B cell (primary cell): ENCODE measurements at regions not wholly inside any gene's neighbourhood (a gene's known extent, or its start where the extent isn't known, plus 50 kb on each side); places are given as distances from the start of the nearest gene placed in this dataset.

ENCODE experiments used
- ATAC-seq: fragments of 200-7000 bp; cut with Tn5 transposase; one replicate; pipeline ENCODE4 v1.10.0; 2021; ENCODE audit warnings: low read depth, mild to moderate bottlenecking, moderate number of reproducible peaks, moderate library complexity
- CTCF ChIA-PET: fragments of 350-600 bp; sonication (Branson Sonifier 250); formaldehyde crosslinking; loops from one replicate; lab custom pipeline; 2021; ENCODE audit warnings: antibody characterized with exemption, inconsistent platforms; lab: Charles Lee
- POLR2A ChIA-PET: fragments of 350-600 bp; sonication (Branson Sonifier 250); formaldehyde crosslinking; loops from one replicate; lab custom pipeline; 2021; ENCODE audit warnings: antibody characterized with exemption; lab: Charles Lee
- DNase-seq: peaks from one replicate; pipeline ENCODE4 v3.0.0; 2013
- H2AFZ ChIP-seq: 2 replicates; pipeline ENCODE4 v1.6.1; 2012; ENCODE audit warnings: mild to moderate bottlenecking, low read depth, low read length; ENCODE audit not compliant: insufficient read depth, poor library complexity, severe bottlenecking
- H3K27ac ChIP-seq, 2 donors: 1 replicate in 1 of 2; 2 replicates in 1 of 2; pipeline ENCODE4 v1.5.1; 2012 to 2013; ENCODE audit warnings: low read length in 2 of 2, mild to moderate bottlenecking in 2 of 2, moderate library complexity in 1 of 2
- H3K27me3 ChIP-seq, 4 experiments: fragments of 200-600 bp in 1 of 4; sonication (generic) in 1 of 4; replicated peaks in 1 of 4; 1 replicate in 2 of 4; 2 replicates in 2 of 4; pipeline versions ENCODE4 v1.6.1 to v1.7.0; 2013 to 2016; ENCODE audit warnings: low read length in 3 of 4, mild to moderate bottlenecking in 2 of 4, mixed read lengths in 1 of 4, moderate library complexity in 1 of 4; ENCODE audit not compliant: insufficient read depth in 4 of 4, control insufficient read depth in 3 of 4; ENCODE audit errors: control extremely low read depth in 1 of 4
- H3K36me3 ChIP-seq, 2 experiments: replicated peaks in 1 of 2; 1 replicate in 1 of 2; 2 replicates in 1 of 2; pipeline versions ENCODE4 v1.6.1 to v1.7.1; 2013; ENCODE audit warnings: low read length in 1 of 2; ENCODE audit not compliant: insufficient read depth in 2 of 2, control insufficient read depth in 1 of 2; ENCODE audit errors: control extremely low read depth in 1 of 2, extremely low read depth in 1 of 2
- H3K4me1 ChIP-seq, 2 donors: fragments of 200-600 bp in 1 of 2; sonication (generic) in 1 of 2; 1 replicate in 1 of 2; 2 replicates in 1 of 2; pipeline versions ENCODE4 v1.5.1 to v1.6.1; 2013 to 2017; ENCODE audit warnings: low read length in 2 of 2; ENCODE audit not compliant: control insufficient read depth in 2 of 2, insufficient read depth in 2 of 2
- H3K4me2 ChIP-seq: replicated peaks from 2 replicates; pipeline ENCODE3; 2012; ENCODE audit warnings: mild to moderate bottlenecking, low read depth, low read length; ENCODE audit not compliant: poor library complexity, severe bottlenecking
- H3K4me3 ChIP-seq, 5 experiments: fragments of 200-600 bp in 1 of 5; sonication (generic) in 1 of 5; 1 replicate in 3 of 5; 2 replicates in 2 of 5; pipeline versions ENCODE4 v1.5.1 to v1.7.0; 2011 to 2016; ENCODE audit warnings: low read length in 4 of 5, mild to moderate bottlenecking in 4 of 5, low read depth in 2 of 5, control low read depth in 1 of 5, moderate library complexity in 1 of 5; ENCODE audit not compliant: insufficient read depth in 1 of 5; ENCODE audit errors: control extremely low read depth in 1 of 5, extremely low read depth in 1 of 5
- H3K79me2 ChIP-seq: fragments of 200-600 bp; sonication (generic); one replicate; pipeline ENCODE4 v1.6.0; 2016; ENCODE audit warnings: low read length; ENCODE audit not compliant: control insufficient read depth, insufficient read depth
- H3K9ac ChIP-seq: fragments of 200-600 bp; sonication (generic); 2 replicates; pipeline ENCODE4 v1.6.1; 2017; ENCODE audit warnings: mild to moderate bottlenecking, low read length, moderate library complexity
- H3K9me3 ChIP-seq, 3 donors: one replicate each; pipeline versions ENCODE4 v1.6.1 to v1.7.1; 2013; ENCODE audit warnings: low read length in 2 of 3; ENCODE audit not compliant: control insufficient read depth in 2 of 3, insufficient read depth in 1 of 3; ENCODE audit errors: control extremely low read depth in 1 of 3
- H4K20me1 ChIP-seq: 2 replicates; pipeline ENCODE4 v1.6.0; 2012; ENCODE audit warnings: mild to moderate bottlenecking, low read length; ENCODE audit not compliant: insufficient read depth, control insufficient read depth, poor library complexity, severe bottlenecking
- H3K27ac Mint-ChIP-seq: one replicate; pipeline ENCODE4 v1.8.0; 2021; ENCODE audit warnings: mixed read lengths
- H3K27me3 Mint-ChIP-seq: one replicate; pipeline ENCODE4 v1.8.0; 2021; ENCODE audit warnings: mixed read lengths
- H3K4me1 Mint-ChIP-seq: one replicate; pipeline ENCODE4 v1.8.0; 2021; ENCODE audit warnings: mixed read lengths
- H3K4me3 Mint-ChIP-seq: one replicate; pipeline ENCODE4 v1.8.0; 2021; ENCODE audit warnings: mixed read lengths
- H3K9me3 Mint-ChIP-seq: one replicate; pipeline ENCODE4 v1.8.0; 2022; ENCODE audit warnings: mixed read lengths; ENCODE audit not compliant: insufficient read depth
- CTCF ChIP-seq: fragments of 200-600 bp; IDR thresholded peaks from one replicate; pipeline ENCODE4 v1.8.0; 2022; ENCODE audit warnings: antibody characterized with exemption, mild to moderate bottlenecking
- EZH2 ChIP-seq: IDR thresholded peaks from 2 replicates; pipeline ENCODE4 v1.6.1; 2012; ENCODE audit warnings: borderline replicate concordance, low read depth, mild to moderate bottlenecking, moderate library complexity, low read length; ENCODE audit not compliant: insufficient read depth, poor library complexity, severe bottlenecking
- WGBS: methylation state at CpG from one replicate; pipeline ENCODE4 v1.1.5; 2013; ENCODE audit warnings: missing lambda C conversion rate; ENCODE audit not compliant: insufficient coverage; 5-methylcytosine and 5-hydroxymethylcytosine counted together
- intact Hi-C: fragments of 100-400 bp; cut with micrococcal nuclease; formaldehyde crosslinking; loops from one replicate; pipeline ENCODE4 v1.10.0; 2022

GRCh38 chr5:74422030-74422429 lies 218.5 kb downstream of the ENC1 start:
- Histone ChIP-seq H3K4me3 (no peak overlapping the region), H3K4me1 (no peaks in the 10 kb centered on the region), H3K27me3 (no peaks in the 10 kb centered on the region), H3K36me3 (no peaks in the 10 kb centered on the region), H3K4me2 (no peak overlapping the region), H3K27ac (no peak overlapping the region), H3K9me3 (no peaks in the 10 kb centered on the region), H3K9ac (no peak overlapping the region), H4K20me1 (no peaks in the 10 kb centered on the region), H2AFZ (no peak overlapping the region), H3K79me2 (no peaks in the 10 kb centered on the region)
- ChIA-PET POLR2A (no interaction called here), CTCF (no interaction called here)
- intact Hi-C loops = no loop called here
- Mint-ChIP-seq H3K27me3 (peaks cover 44% of the 10 kb centered on the region), H3K4me3 (no peak overlapping the region), H3K27ac (no peak overlapping the region), H3K4me1 (no peaks in the 10 kb centered on the region), H3K9me3 (no peaks in the 10 kb centered on the region)
- ATAC-seq = no peak
- DNase-seq = no peak
- 67% methylated on average over 1 of the region's 3 CpGs for WGBS
- TF ChIP-seq EZH2 (no peak), CTCF (no peak)

- no peaks in the 10 kb centered on the region for H4K20me1 ChIP-seq
- Mint-ChIP-seq H3K4me3 (no peak overlapping the region), H3K4me1 (no peaks in the 10 kb centered on the region), H3K27me3 (peaks cover 40% of the 10 kb centered on the region), H3K27ac (no peak overlapping the region), H3K9me3 (no peaks in the 10 kb centered on the region)
- intact Hi-C loops = no loop called here
- no peaks in the 10 kb centered on the region for H3K27me3 ChIP-seq
- ChIA-PET POLR2A (no interaction called here), CTCF (no interaction called here)
- H3K4me1 ChIP-seq = no peaks in the 10 kb centered on the region
- no CpG with 5 or more reads among the region's 1 CpG for WGBS
- no peak overlapping the region for H3K4me3 ChIP-seq
- no peak overlapping the region for H3K9ac ChIP-seq
- no peaks in the 10 kb centered on the region for H3K36me3 ChIP-seq
- H3K4me2 ChIP-seq = no peak overlapping the region
- ATAC-seq = no peak
- H3K9me3 ChIP-seq = no peaks in the 10 kb centered on the region
- H3K27ac ChIP-seq = no peak overlapping the region
- H2AFZ ChIP-seq = no peak overlapping the region
- TF ChIP-seq CTCF = no peak
- no peak for TF ChIP-seq EZH2
- H3K79me2 ChIP-seq = no peaks in the 10 kb centered on the region
- DNase-seq = no peak
Measured at GRCh38 chr5:74421377-74421776, 219.2 kb downstream of the ENC1 start.
